ENCODE measurements at regions not wholly inside any gene's neighbourhood (a gene's known extent, or its start where the extent isn't known, plus 50 kb on each side); places are given as distances from the start of the nearest gene placed in this dataset.

- TF ChIP-seq CTCF (conservative IDR thresholded peaks at IDR 0.05; ENCODE audit: low read length): no peak
- TF ChIP-seq EZH2phosphoT487 (IDR thresholded peaks at IDR 0.05; ENCODE audit: borderline replicate concordance): no peak
These were observed 261.1 kb upstream of the CBLB start for GRCh38 chr3:106129939-106130338.
